ENCODE measurements at regions not wholly inside any gene's neighbourhood (a gene's known extent, or its start where the extent isn't known, plus 50 kb on each side); places are given as distances from the start of the nearest gene placed in this dataset.
"Not testable (repeated sequence)": the region's sequence is repeated elsewhere in the genome, so short reads cannot be mapped to it uniquely, and the experiment has no call there.

DNA sequence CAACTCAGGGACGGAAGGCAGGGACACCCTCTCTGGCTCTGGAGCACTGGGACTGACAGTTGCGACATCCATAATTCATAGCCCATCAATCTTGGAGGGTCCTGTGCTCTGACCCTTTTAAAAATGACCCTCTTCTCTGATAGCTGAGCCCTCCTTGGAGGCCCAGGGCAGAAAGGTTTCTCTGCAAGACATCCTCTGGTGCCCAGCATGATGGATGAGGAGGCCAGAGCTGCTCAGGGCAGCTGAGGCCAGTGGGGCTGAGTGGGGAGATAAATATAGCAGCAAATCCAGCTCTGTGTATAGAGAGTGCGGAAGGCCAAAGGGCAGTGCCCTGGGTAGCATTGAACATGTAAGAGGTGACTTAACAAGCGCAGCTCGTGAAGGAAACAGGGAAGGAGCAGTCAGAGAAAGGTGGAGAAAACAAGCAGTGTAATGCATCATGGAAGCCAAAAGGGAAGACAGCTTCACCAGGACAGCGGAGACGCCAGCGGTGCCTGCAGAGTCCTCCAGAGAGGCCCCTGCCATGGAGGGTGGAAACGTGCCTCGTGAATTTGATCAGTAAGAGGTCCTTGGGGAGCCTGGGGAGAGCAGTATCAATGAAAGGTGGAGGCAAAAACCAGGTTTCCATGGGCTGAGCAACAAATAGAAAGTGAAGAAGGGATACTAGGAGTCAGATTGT is 50.4 kb upstream of the FMOD start:
- no peak for ATAC-seq
- H3K27ac Mint-ChIP-seq, result no peak overlapping the region
- peaks cover 34% of the 10 kb centered on the region for H3K27me3 Mint-ChIP-seq
- H3K4me3 Mint-ChIP-seq, result no peak overlapping the region
- no peaks in the 10 kb centered on the region for H3K4me1 Mint-ChIP-seq
- no peaks in the 10 kb centered on the region for H3K9me3 Mint-ChIP-seq
- DNase-seq, result no peak

DNA sequence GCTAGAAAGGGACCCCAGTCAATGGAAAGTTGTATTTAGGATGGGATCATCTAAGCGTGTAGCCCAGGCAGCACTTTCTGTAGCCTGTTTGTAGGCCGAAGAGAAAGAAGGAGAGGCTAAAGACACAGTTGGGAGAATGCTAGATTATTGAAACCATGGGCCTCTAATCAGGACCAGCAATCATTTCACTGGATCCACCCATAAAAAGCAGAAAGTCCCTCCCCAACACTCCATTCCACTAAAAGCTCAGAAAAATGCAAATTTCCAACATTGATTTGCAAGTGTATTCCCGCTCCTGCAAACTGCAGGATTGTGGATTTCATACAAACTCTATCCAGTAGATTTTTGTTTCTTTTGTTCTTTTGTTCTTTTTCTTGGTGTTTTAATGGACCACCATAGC is 51.2 kb upstream of the FMOD start:
- H3K9me3 Mint-ChIP-seq, result no peaks in the 10 kb centered on the region
- H3K27me3 Mint-ChIP-seq, result peaks cover 33% of the 10 kb centered on the region
- DNase-seq (no peak), ATAC-seq (no peak)
- no peaks in the 10 kb centered on the region for H3K4me1 Mint-ChIP-seq
- no peak overlapping the region for H3K4me3 Mint-ChIP-seq
- H3K27ac Mint-ChIP-seq, result no peak overlapping the region

DNA sequence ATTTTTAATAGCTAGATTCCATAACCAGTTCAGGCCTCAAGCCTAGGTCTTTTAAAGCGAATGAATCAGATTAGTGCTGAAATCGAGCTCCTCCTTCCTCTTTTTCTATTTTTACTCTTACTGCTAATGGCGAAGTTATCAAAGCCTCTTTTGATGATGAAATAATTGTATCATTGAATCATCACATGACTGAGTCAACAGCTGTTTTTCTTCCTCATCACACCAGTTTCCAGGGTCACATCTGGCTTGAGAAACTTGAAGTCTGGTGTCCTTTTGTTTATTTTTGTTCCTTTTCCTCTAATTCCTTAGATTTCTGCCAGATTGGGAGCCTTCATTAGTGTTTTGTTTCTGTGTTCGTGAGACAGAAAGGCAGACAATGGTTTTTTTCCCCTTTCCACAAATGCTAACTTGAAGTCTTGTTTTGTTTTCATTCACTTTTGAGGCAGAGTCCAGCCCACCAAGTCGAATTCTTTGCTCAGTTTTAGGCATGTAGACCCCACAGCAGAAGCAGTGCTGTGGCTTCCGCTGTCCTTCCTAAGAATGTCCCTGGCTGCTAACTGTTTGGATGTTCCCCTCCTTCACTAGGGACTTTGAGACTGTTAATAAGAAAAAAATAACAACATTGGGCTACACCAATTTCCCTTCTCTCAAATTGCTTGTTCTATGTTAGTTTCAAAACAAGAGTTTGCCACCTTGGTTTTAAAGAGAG is 51.9 kb upstream of the FMOD start:
- no peak overlapping the region for H3K4me3 Mint-ChIP-seq
- no peak for DNase-seq
- no peak for ATAC-seq
- no peaks in the 10 kb centered on the region for H3K9me3 Mint-ChIP-seq
- no peak overlapping the region for H3K27ac Mint-ChIP-seq
- peaks cover 26% of the 10 kb centered on the region for H3K27me3 Mint-ChIP-seq
- no peaks in the 10 kb centered on the region for H3K4me1 Mint-ChIP-seq

DNA sequence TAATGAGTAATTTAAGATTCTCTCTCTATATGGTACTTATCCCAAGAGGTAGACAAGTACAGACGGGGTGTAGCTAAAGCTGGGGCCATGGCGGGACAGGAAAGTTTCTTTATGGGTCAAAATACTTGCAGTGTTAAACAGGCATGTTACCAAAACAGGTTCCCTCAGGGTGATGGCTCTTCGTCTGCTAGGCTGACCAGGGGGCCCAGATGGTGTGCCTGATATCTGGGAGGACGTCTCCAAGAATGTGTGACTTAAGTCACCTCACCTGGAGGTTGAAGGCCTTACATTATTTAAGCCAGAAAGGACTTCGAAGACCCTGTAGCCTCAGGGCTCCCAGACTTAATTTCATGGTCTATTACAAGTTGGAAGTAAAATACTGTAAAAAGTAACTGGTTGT is 52.7 kb upstream of the FMOD start:
- no peak for DNase-seq
- no peak overlapping the region for H3K4me3 Mint-ChIP-seq
- H3K4me1 Mint-ChIP-seq, result no peaks in the 10 kb centered on the region
- no peaks in the 10 kb centered on the region for H3K9me3 Mint-ChIP-seq
- ATAC-seq, result no peak
- H3K27me3 Mint-ChIP-seq, result peaks cover 32% of the 10 kb centered on the region
- H3K27ac Mint-ChIP-seq, result no peak overlapping the region

DNA sequence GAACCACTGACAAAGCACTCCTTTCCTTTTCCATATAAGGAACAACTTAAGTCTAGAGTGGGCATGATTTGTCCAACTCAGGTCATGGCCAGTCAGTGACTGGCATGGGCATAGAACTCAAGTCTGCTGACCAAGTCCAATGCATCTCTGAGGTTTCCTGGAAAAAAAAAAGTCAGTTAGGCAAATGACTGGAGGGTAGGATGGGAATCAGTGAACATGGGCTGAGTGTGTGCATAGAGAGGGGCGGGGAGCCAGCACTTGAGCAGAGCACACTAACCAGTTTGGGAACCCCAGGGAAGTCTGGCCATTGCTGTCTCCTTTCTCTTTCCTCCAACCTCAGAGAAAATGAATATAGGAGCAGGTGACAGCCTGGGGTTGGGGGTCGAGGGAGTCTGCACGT is 53.6 kb upstream of the FMOD start:
- peaks cover 40% of the 10 kb centered on the region for H3K27me3 Mint-ChIP-seq
- no peak overlapping the region for H3K4me3 Mint-ChIP-seq
- DNase-seq (no peak), ATAC-seq (no peak)
- no peak overlapping the region for H3K27ac Mint-ChIP-seq
- no peaks in the 10 kb centered on the region for H3K4me1 Mint-ChIP-seq
- H3K9me3 Mint-ChIP-seq, result no peaks in the 10 kb centered on the region

DNA sequence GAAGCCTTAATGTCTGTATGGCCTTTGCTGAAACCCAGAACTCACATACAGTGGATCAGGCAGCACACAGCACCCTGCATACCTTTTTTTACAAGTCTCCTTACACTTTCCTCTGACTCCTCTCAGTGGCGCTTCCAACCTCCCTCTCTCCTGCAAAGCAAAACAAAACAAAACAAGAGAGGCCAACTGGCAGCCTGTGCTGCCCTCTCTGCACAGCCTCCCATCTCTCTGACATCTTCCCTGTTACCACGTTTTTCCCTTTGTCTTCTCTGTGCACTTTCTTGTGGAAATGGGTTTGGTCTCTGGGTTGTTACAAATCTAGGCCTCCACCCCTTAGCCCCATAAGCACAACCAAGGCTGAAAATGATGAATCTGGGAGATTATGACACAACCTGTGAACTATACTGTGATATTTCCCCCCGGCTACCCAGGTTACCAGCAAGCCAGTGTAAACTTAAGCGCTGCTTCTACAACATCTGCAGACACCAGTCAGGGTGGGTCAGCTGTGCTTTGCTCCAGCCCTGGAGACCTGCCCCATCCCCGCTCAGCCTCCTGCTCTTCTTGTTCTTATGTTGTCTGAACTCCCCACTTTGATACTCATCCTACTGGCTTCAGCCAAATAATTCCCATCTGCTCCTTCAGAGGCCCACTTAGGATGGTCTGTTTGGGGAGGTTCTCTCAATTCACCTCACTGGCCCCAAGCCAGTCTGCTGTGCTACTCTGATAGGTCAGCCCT is 54.9 kb upstream of the FMOD start:
- peaks cover 0 to 5% of the 10 kb centered on the region in 2 donors for H3K9me3 Mint-ChIP-seq
- H3K4me3 Mint-ChIP-seq, result no peak overlapping the region
- DNase-seq, result no peak
- H3K4me1 Mint-ChIP-seq, result no peaks in the 10 kb centered on the region
- ATAC-seq, result no peak
- H3K27ac Mint-ChIP-seq, result no peak overlapping the region
- H3K27me3 Mint-ChIP-seq, result peaks cover 48% of the 10 kb centered on the region

DNA sequence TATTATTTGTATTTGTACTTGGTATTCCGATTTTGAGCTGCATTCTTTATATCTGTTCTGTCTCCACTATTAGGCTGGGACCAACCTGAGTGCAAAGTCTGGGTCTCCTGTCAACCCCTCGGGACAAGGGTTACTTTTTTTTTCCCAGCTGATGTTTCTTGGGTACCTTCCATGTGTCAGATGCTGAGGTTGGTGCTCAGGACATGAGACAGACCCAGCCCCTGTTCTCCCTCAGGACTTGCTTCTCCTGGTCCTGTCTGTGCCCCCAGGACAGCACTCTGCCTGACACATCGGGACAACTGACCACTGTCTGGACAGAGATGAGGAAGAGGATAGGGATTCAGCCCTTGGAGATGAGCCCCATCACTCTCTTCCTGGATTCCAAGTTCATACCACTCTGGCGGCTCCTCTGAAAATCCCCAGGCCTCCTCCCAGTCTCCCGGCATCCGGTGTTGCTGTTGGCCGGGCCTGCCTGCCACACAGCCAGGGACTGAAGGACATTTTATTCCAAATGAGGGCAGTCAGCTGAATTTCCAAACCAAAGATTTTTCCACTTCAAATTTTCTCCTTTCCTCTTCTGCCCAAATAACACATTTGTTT is 55.6 kb upstream of the FMOD start:
- no peaks in the 10 kb centered on the region for H3K4me1 Mint-ChIP-seq
- DNase-seq, result no peak
- no peak overlapping the region for H3K27ac Mint-ChIP-seq
- peaks cover 0 to 6% of the 10 kb centered on the region in 2 donors for H3K9me3 Mint-ChIP-seq
- peaks cover 42% of the 10 kb centered on the region for H3K27me3 Mint-ChIP-seq
- no peak overlapping the region for H3K4me3 Mint-ChIP-seq
- ATAC-seq, result no peak

DNA sequence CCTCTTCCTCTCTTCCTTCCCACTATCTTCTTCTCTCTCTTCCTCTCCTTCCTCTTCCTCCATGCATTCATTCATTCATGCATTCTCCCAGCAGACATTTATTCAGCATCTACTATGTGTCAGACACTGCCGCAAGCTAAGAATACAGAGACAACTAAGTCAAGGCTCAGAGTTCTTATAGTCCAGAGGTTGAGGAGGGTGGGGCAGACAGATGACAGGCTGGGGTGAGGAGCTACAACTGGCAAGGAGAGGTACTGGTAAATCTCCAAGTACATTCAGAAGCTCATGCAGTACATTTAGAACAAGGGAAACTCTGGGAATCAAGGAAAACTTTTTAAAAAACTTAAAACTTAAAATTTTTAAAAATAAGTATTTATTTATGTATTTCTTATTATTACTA is 56.4 kb upstream of the FMOD start:
- Mint-ChIP-seq H3K4me3 (no peak overlapping the region), H3K4me1 (no peaks in the 10 kb centered on the region), H3K9me3 (peaks cover 0 to 6% of the 10 kb centered on the region in 2 donors), H3K27me3 (peaks cover 40% of the 10 kb centered on the region), H3K27ac (no peak overlapping the region)
- DNase-seq, result no peak
- no peak for ATAC-seq

DNA sequence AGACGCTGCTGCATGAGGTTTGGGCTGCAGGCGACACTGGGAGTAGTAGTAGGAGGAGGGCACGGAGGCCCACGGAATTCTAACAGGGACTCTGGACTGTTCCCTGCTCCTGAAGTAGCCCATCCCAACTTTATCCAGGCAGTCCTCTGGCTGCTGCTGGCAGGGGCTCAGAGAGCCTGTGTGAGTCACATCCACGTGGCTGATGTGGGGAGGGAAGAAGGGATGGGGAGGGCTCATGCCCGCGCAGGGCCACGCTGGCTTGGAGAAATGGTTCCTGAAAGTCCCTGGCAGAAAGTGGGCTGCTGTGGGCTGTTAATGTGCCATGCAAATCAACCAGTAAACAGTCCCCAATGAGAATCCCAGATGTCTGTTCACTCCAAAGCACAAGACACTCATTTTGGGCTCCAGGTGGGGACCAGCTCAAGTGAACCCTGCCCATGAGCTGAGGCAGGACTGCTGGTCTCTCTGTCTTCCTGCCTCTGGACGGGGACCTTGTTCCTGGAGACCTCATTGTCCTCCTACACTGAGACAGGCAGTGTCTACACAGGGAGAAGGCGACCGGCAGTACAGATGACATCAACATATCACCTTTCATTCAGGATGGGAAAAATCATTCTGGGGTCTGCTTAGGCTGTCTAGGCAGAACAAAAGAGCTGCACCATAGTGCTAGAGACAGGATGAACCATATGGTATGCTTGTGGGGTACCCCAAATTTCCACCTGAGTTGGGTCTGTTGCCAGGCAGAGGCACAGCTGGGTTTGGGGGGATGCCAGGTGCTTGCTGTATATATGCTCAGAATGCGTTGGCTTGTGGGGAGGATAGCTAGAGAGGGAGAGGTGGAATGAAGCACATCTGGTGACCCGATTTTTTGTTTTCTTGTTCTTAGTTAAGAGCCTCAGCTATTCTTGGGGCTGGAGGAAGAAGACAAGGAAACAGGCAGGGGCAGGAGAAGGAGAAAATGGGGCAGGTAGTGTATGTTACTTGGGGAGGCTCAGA is 57.9 kb upstream of the FMOD start:
- Mint-ChIP-seq H3K9me3 (peaks cover 6 to 13% of the 10 kb centered on the region in 2 donors), H3K27ac (peak overlapping the region in 1 of 2 donors; percentile 52), H3K27me3 (peaks cover 40% of the 10 kb centered on the region), H3K4me3 (no peak overlapping the region), H3K4me1 (no peaks in the 10 kb centered on the region)
- no peak for ATAC-seq
- DNase-seq, result no peak

DNA sequence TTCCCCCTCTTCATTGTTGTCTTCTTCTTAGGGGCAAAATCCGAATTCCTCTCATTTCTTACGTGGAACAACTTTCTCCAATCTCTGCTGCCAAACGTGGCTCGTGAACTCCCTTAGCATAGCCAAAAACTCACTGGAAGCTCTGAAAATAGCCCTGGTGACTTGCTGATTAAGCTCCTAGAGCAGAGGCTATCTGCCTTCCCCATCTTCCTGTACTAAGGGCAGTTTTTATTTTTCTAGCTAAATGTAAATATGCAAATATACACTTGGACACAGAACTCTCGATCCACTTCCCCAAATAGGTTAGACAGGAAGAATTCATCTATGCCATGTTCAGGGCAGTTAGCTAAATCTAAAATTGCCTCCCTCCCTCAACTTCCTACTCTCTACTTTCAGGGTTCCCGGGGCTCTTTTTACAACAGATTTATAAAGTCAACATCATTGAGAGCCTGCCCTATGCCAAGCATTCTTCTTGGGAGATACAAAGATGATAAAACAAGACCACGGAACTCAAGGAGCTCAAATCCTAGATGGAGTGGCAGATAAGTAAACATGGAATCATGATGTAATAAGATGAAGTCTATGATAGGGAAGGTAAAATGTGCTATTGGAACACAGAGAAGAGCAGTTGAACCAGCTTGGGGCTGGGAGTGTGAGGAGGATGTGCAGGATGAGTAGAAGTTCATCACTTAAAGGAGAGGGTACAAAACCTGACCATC is 59.4 kb upstream of the FMOD start:
- Mint-ChIP-seq H3K27ac (no peak overlapping the region), H3K4me3 (no peak overlapping the region), H3K27me3 (peaks cover 47% of the 10 kb centered on the region), H3K9me3 (peaks cover 11 to 13% of the 10 kb centered on the region in 2 donors), H3K4me1 (no peaks in the 10 kb centered on the region)
- no peak for DNase-seq
- ATAC-seq, result no peak

DNA sequence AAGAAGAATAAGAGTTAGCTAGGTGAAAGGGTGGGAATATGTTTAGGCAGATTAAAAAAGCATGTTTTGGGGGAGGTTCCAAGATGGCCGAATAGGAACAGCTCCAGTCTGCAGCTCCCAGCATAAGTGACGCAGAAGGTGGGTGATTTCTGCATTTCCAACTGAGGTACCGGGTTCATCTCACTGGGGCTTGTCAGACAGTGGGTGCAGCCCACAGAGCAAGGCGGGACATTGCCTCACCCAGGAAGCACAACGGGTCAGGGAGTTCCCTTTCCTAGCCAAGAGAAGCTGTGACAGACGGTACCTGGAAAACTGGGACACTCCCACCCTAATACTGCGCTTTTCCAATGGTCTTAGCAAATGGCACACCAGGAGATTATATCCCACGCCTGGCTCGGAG is 60.5 kb upstream of the FMOD start:
- not testable (repeated sequence) for H3K27ac Mint-ChIP-seq

DNA sequence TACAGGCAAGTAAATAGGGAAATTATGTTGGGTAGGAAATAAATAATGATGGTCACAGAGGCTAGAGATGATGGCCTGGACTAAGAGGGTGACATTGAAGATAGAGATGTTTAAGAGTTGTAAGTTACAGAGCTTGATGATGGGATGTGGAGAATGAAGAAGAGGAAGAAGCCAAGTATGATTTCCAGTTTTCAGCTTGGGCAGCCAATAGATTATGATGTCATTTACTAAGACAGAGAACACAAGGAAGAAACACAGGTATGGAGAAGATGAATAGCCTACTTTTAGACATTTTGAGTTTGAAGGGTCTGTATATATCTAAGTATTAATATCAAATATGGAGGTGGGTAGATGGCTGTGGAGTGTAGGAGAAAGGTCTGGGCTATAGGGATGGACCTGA is 56.0 kb upstream of the PRELP start:
- no peak for DNase-seq
- no peak overlapping the region for H3K4me3 Mint-ChIP-seq
- H3K4me1 Mint-ChIP-seq, result no peaks in the 10 kb centered on the region
- peaks cover 22% of the 10 kb centered on the region for H3K27me3 Mint-ChIP-seq
- no peak for ATAC-seq
- H3K27ac Mint-ChIP-seq, result no peak overlapping the region
- H3K9me3 Mint-ChIP-seq, result peaks cover 0 to 5% of the 10 kb centered on the region in 2 donors

More for the DNA sequence above, 60.5 kb upstream of the FMOD start:
- not testable (repeated sequence) for DNase-seq, H3K4me1 Mint-ChIP-seq, ATAC-seq, H3K4me3 Mint-ChIP-seq
- Mint-ChIP-seq H3K9me3 (peaks cover 11 to 13% of the 10 kb centered on the region in 2 donors), H3K27me3 (peaks cover 41% of the 10 kb centered on the region)

DNA sequence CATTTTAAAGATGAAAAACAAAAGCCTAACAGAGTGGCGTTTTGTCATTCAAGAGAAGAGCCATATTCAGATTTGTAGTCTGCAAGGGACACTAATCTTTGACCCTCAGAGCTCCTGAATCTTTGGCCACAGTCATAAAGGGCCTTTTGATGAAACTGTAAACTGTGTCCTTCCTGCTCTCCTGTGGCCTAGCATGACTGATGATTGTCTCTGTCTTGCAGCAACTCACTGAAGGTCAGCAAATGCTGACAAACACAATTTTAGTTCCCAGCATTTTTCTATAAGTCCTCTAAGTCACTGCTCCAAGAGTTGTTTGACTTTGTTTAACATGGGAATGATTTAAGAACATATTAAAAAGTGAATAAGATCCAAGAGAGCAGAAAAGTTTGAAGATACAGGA is 55.3 kb upstream of the PRELP start:
- Mint-ChIP-seq H3K27me3 (peaks cover 16% of the 10 kb centered on the region), H3K27ac (no peak overlapping the region), H3K4me1 (no peaks in the 10 kb centered on the region), H3K9me3 (no peaks in the 10 kb centered on the region), H3K4me3 (no peak overlapping the region)
- no peak for DNase-seq
- no peak for ATAC-seq

DNA sequence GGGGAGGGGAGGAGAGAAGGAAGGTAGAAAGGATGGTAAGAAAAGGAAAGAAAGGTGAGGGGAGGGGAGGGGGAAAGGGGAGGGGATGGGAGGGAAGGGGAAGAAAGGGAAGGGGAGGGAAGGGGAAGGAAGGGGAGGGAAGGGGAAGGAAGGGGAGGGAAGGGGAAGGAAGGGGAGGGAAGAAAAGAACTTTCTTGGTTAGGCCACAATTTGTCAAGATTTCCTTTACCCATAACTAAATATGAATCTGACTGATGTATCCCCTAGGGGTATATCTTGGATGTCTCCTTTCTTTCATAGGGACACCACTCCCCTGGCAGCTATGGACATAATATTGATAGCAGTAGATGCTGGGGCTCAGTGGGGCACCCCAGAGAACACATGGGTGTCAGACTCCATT is 54.4 kb upstream of the PRELP start:
- Mint-ChIP-seq H3K27me3 (peaks cover 25% of the 10 kb centered on the region), H3K4me1 (no peaks in the 10 kb centered on the region), H3K9me3 (no peaks in the 10 kb centered on the region), H3K27ac (no peak overlapping the region), H3K4me3 (no peak overlapping the region)
- no peak for DNase-seq
- no peak for ATAC-seq

Measured in stimulated activated naive CD8-positive, alpha-beta T cell treated with anti-CD3 and anti-CD28 coated beads, Interleukin-15, amount 100 ng/mL, for 72 hours (primary cell).